Neuronal stem cell (in vitro differentiated cells): ENCODE measurements at regions not wholly inside any gene's neighbourhood (a gene's known extent, or its start where the extent isn't known, plus 50 kb on each side); places are given as distances from the start of the nearest gene placed in this dataset.

ENCODE experiments used
- DNase-seq: peaks from one replicate; pipeline ENCODE4 v3.0.0-alpha.2; 2013; ENCODE audit warnings: low spot score
- H2AFZ ChIP-seq: one replicate; pipeline ENCODE4 v1.6.1; 2013; ENCODE audit warnings: mild to moderate bottlenecking, low read length, inconsistent platforms
- H2AK5ac ChIP-seq: 2 replicates; pipeline ENCODE4 v1.6.1; 2013; ENCODE audit warnings: low read depth, mild to moderate bottlenecking, inconsistent platforms, low read length, moderate library complexity, mixed read lengths
- H2BK120ac ChIP-seq: 2 replicates; pipeline ENCODE4 v1.6.1; 2013; ENCODE audit warnings: low read depth, mild to moderate bottlenecking, inconsistent platforms, low read length, moderate library complexity, mixed read lengths
- H2BK12ac ChIP-seq: one replicate; pipeline ENCODE4 v1.6.1; 2013; ENCODE audit warnings: low read length, inconsistent platforms
- H2BK15ac ChIP-seq: 2 replicates; pipeline ENCODE4 v1.6.1; 2013; ENCODE audit warnings: mild to moderate bottlenecking, low read length, inconsistent platforms, mixed read lengths
- H2BK5ac ChIP-seq: one replicate; pipeline ENCODE4 v1.6.1; 2013; ENCODE audit warnings: inconsistent platforms, mild to moderate bottlenecking, low read length, moderate library complexity
- H3K14ac ChIP-seq: one replicate; pipeline ENCODE4 v1.6.1; 2013; ENCODE audit warnings: low read length, inconsistent platforms
- H3K18ac ChIP-seq: 2 replicates; pipeline ENCODE4 v1.6.1; 2013; ENCODE audit warnings: low read length, inconsistent platforms
- H3K23ac ChIP-seq: 2 replicates; pipeline ENCODE4 v1.6.1; 2013; ENCODE audit warnings: low read depth, mild to moderate bottlenecking, mixed read lengths, low read length, inconsistent platforms; ENCODE audit not compliant: poor library complexity
- H3K27ac ChIP-seq: replicated peaks from 3 replicates; pipeline ENCODE4 v1.5.1; 2013; ENCODE audit warnings: low read length, inconsistent platforms
- H3K27me3 ChIP-seq, 3 experiments: 2 replicates each; pipeline ENCODE4 v1.6.1; 2013; ENCODE audit warnings: low read length in 3 of 3, mild to moderate bottlenecking in 2 of 3, inconsistent platforms in 1 of 3, low read depth in 1 of 3, mixed read lengths in 1 of 3, moderate library complexity in 1 of 3; ENCODE audit not compliant: control insufficient read depth in 3 of 3, insufficient read depth in 3 of 3
- H3K36me3 ChIP-seq, 2 donors: replicated peaks in 1 of 2; 2 replicates each; pipeline ENCODE4 v1.6.1; 2013; ENCODE audit warnings: low read length in 2 of 2; ENCODE audit not compliant: control insufficient read depth in 2 of 2, insufficient read depth in 2 of 2
- H3K4ac ChIP-seq: 2 replicates; pipeline ENCODE4 v1.6.1; 2013; ENCODE audit warnings: inconsistent platforms, mild to moderate bottlenecking, low read length, moderate library complexity
- H3K4me1 ChIP-seq, 2 donors: 1 replicate in 1 of 2; 2 replicates in 1 of 2; pipeline ENCODE4 v1.6.1; 2013; ENCODE audit warnings: low read length in 2 of 2, low read depth in 1 of 2; ENCODE audit not compliant: control insufficient read depth in 2 of 2, insufficient read depth in 1 of 2
- H3K4me2 ChIP-seq: one replicate; pipeline ENCODE4 v1.6.1; 2013; ENCODE audit warnings: mild to moderate bottlenecking, low read length, inconsistent platforms; ENCODE audit not compliant: insufficient read depth, poor library complexity, severe bottlenecking
- H3K4me3 ChIP-seq, 2 donors: 2 replicates each; pipeline ENCODE4 v1.5.1; 2013; ENCODE audit warnings: low read length in 2 of 2, mild to moderate bottlenecking in 2 of 2, inconsistent platforms in 1 of 2, moderate library complexity in 1 of 2
- H3K79me1 ChIP-seq: one replicate; pipeline ENCODE4 v1.6.1; 2013; ENCODE audit warnings: low read depth, mild to moderate bottlenecking, inconsistent platforms, low read length, moderate library complexity
- H3K9ac ChIP-seq: one replicate; pipeline ENCODE4 v1.6.1; 2013; ENCODE audit warnings: mild to moderate bottlenecking, low read depth, low read length, inconsistent platforms; ENCODE audit not compliant: poor library complexity
- H3K9me3 ChIP-seq, 2 donors: replicated peaks in 1 of 2; 2 replicates each; pipeline versions ENCODE3 to v1.6.1; 2013; ENCODE audit warnings: low read length in 2 of 2, mild to moderate bottlenecking in 2 of 2, inconsistent platforms in 1 of 2, low read depth in 1 of 2, mixed read lengths in 1 of 2, moderate library complexity in 1 of 2; ENCODE audit not compliant: control insufficient read depth in 2 of 2, insufficient read depth in 1 of 2
- H4K8ac ChIP-seq: one replicate; pipeline ENCODE4 v1.6.1; 2013; ENCODE audit warnings: low read depth, mild to moderate bottlenecking, inconsistent platforms, low read length, moderate library complexity
- H4K91ac ChIP-seq: one replicate; pipeline ENCODE4 v1.6.1; 2013; ENCODE audit warnings: low read length, low read depth, mild to moderate bottlenecking, inconsistent platforms; ENCODE audit not compliant: poor library complexity
- WGBS, 2 donors: extraction: QIAGEN DNeasy Blood & Tissue Kit; methylation state at CpG; one replicate each; pipeline ENCODE4 v1.1.7; 2013; ENCODE audit warnings: missing lambda C conversion rate in 2 of 2, mixed read lengths in 1 of 2; ENCODE audit not compliant: insufficient read length in 2 of 2, insufficient replicate concordance in 1 of 2; ENCODE audit errors: extremely low coverage in 2 of 2; 5-methylcytosine and 5-hydroxymethylcytosine counted together

DNA sequence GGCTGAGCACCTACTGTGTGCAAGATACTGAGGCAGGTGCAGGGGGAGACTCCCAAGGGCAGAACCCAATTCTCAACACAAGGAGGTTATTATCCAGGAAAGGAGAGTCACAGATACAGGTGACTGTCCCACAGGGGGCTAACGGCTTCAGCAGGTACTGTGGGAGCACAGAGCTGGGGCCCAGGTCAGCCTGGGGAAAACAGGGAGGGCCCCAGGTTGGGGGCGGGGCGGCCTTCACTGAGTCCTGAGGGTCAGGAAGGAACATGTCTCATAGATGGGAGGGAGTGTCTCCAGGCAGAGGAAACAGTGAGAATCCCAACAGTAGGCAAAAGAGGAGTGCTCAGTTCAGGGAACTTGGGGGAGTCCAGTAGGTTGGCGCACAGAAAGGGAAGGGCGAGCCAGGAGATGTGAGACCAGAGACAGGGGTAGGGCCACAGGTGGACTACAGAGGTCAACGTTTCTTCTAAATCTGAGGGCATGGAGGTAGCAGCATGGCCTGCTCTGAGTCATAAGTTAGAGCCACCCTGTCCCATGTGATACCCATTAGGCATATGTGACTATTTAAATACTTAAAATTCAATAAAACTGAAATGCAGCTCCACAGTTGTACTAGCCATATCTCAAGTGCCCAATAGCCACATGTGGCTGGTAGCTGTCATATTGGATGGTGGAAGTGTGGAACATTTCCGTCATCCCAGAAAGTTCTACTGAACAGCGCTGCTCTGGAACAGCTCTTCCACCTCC, 157.2 kb downstream of the TTC32 start:
- DNase-seq = no peak

DNA sequence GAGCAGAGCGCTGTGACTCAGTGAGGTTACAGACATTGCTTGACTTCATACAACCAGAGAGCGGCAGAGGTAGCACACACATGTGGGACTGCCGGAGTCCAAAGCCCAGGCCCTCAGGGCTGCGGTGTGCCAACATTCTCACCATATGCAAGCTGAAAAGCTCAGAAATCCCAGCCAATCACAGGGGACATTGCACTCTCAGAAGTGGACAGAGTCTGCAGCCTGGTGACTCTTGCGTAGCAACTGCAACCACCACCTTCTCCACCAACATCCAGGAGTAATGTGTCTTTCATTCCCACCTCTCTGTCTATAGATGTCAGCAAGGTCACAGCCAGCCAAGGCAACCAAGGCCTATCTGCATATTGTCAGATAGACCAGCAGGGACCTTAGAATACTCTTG, 158.1 kb downstream of the TTC32 start:
- no CpG with 5 or more reads among the region's 5 CpGs for WGBS, 2 donors
- H3K79me1 ChIP-seq = no peaks in the 10 kb centered on the region

More for the DNA sequence above, 157.2 kb downstream of the TTC32 start:
- no peak overlapping the region for H3K4ac ChIP-seq
- H3K4me3 ChIP-seq = no peak overlapping the region
- no peak overlapping the region for H2BK120ac ChIP-seq
- H3K14ac ChIP-seq = no peak overlapping the region
- no peak overlapping the region for H2BK12ac ChIP-seq
- no peak overlapping the region for H2BK5ac ChIP-seq
- no peak overlapping the region for H3K18ac ChIP-seq
- no peak overlapping the region for H3K23ac ChIP-seq
- no CpG with 5 or more reads among the region's 8 CpGs for WGBS, 2 donors
- H4K91ac ChIP-seq = no peak overlapping the region
- no peak overlapping the region for H2BK15ac ChIP-seq
- H2AFZ ChIP-seq = no peak overlapping the region
- H3K27ac ChIP-seq = no peak overlapping the region
- no peak overlapping the region for H2AK5ac ChIP-seq
- H4K8ac ChIP-seq = no peak overlapping the region
- no peaks in the 10 kb centered on the region for H3K79me1 ChIP-seq
- no peaks in the 10 kb centered on the region for H3K4me1 ChIP-seq
- no peak overlapping the region for H3K9ac ChIP-seq
- H3K9me3 ChIP-seq = no peaks in the 10 kb centered on the region
- no peaks in the 10 kb centered on the region for H3K27me3 ChIP-seq
- no peaks in the 10 kb centered on the region for H3K36me3 ChIP-seq
- no peak overlapping the region for H3K4me2 ChIP-seq

DNA sequence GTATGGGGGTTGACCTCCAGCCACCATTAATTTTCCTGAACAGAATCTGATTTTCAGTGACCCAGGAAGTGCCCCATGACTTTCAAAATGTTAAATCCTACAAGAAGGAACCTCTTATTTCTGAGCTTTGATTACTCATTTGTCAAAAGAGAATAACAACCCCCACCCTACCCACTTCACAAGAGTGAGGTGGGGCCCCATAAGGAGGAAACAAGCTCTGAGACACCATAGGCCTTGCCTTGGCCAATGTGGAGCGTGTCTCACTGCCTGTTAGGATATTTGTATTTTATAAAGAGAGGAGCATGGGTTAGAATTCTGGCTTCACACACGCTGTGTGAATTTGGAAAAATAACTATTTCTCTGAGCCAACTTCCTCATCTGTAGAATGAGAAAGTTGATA, 158.9 kb downstream of the TTC32 start:
- no peak overlapping the region for H4K91ac ChIP-seq
- no peak overlapping the region for H3K4me2 ChIP-seq
- H2AK5ac ChIP-seq = no peak overlapping the region
- no peaks in the 10 kb centered on the region for H3K79me1 ChIP-seq
- WGBS, 2 donors = no CpG with 5 or more reads among the region's 2 CpGs
- no peak overlapping the region for H3K23ac ChIP-seq
- H2BK5ac ChIP-seq = no peak overlapping the region
- H2BK15ac ChIP-seq = no peak overlapping the region
- H2BK120ac ChIP-seq = no peak overlapping the region
- H3K4me1 ChIP-seq = peaks cover 0 to 5% of the 10 kb centered on the region in 2 donors
- no peak overlapping the region for H3K4me3 ChIP-seq
- H3K27ac ChIP-seq = no peak overlapping the region
- H2AFZ ChIP-seq = no peak overlapping the region
- H3K4ac ChIP-seq = no peak overlapping the region
- no peak for DNase-seq
- H3K9ac ChIP-seq = no peak overlapping the region
- peaks cover 0 to 4% (median 0%) of the 10 kb centered on the region in 3 experiments for H3K27me3 ChIP-seq
- H3K14ac ChIP-seq = no peak overlapping the region
- H3K36me3 ChIP-seq = no peaks in the 10 kb centered on the region
- no peaks in the 10 kb centered on the region for H3K9me3 ChIP-seq
- H3K18ac ChIP-seq = no peak overlapping the region
- H2BK12ac ChIP-seq = no peak overlapping the region
- H4K8ac ChIP-seq = no peak overlapping the region

More for the DNA sequence above, 158.1 kb downstream of the TTC32 start:
- H2BK120ac ChIP-seq = no peak overlapping the region
- H3K4me3 ChIP-seq = no peak overlapping the region
- no peak overlapping the region for H3K4ac ChIP-seq
- no peak overlapping the region for H2BK5ac ChIP-seq
- H3K4me2 ChIP-seq = no peak overlapping the region
- no peak overlapping the region for H3K23ac ChIP-seq
- no peak overlapping the region for H4K91ac ChIP-seq
- DNase-seq = no peak
- no peak overlapping the region for H3K27ac ChIP-seq
- H3K4me1 ChIP-seq = peaks cover 0 to 2% of the 10 kb centered on the region in 2 donors
- H4K8ac ChIP-seq = no peak overlapping the region
- H2AK5ac ChIP-seq = no peak overlapping the region
- no peak overlapping the region for H3K9ac ChIP-seq
- no peaks in the 10 kb centered on the region for H3K36me3 ChIP-seq
- no peaks in the 10 kb centered on the region for H3K9me3 ChIP-seq
- H2BK15ac ChIP-seq = no peak overlapping the region
- H3K14ac ChIP-seq = no peak overlapping the region
- H3K27me3 ChIP-seq = peaks cover 0 to 4% (median 0%) of the 10 kb centered on the region in 3 experiments
- H2BK12ac ChIP-seq = no peak overlapping the region
- no peak overlapping the region for H3K18ac ChIP-seq
- no peak overlapping the region for H2AFZ ChIP-seq

DNA sequence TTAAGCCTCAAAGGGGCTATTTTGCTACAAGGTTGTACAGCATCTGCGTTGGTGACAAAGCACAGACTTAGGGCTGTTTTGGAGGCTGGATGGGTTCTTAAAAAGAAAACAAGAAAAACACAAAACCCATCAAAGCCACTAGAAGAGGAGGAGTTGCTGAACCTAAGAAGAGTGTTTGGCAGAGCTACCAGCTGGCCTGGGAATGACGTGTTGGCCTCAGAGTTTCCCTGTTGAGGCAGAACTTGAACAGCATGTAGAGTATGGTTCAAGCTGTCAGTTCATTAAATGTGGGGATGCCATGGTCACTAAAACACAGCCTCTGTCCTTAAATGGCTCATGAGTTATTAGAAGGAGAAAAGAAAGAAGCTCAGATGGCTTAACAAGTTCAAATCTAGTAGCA, 162.5 kb downstream of the TTC32 start:
- Histone ChIP-seq H3K4me1 (peaks cover 0 to 5% of the 10 kb centered on the region in 2 donors), H3K36me3 (no peaks in the 10 kb centered on the region), H3K79me1 (no peaks in the 10 kb centered on the region), H3K9me3 (no peaks in the 10 kb centered on the region), H3K27me3 (peaks cover 0 to 4% (median 0%) of the 10 kb centered on the region in 3 experiments), H3K27ac (no peak overlapping the region), H2AFZ (no peak overlapping the region), H4K91ac (no peak overlapping the region), H2BK5ac (no peak overlapping the region), H3K4ac (no peak overlapping the region), H2BK15ac (no peak overlapping the region), H2BK120ac (no peak overlapping the region), H2BK12ac (no peak overlapping the region), H3K4me2 (no peak overlapping the region), H3K18ac (no peak overlapping the region), H2AK5ac (no peak overlapping the region), H4K8ac (no peak overlapping the region), H3K9ac (no peak overlapping the region), H3K4me3 (no peak overlapping the region), H3K14ac (no peak overlapping the region), H3K23ac (no peak overlapping the region)
- no CpG with 5 or more reads among the region's 2 CpGs for WGBS, 2 donors
- no peak for DNase-seq
